HG02610 (cell line): ENCODE measurements at regions not wholly inside any gene's neighbourhood (a gene's known extent, or its start where the extent isn't known, plus 50 kb on each side); places are given as distances from the start of the nearest gene placed in this dataset.

Source experiments
- ATAC-seq: cut with Tn5 transposase; IDR thresholded peaks from one replicate; pipeline ENCODE4 v1.9.1; 2021; ENCODE audit warnings: mild to moderate bottlenecking, moderate library complexity; ENCODE audit not compliant: unreplicated experiment

DNA sequence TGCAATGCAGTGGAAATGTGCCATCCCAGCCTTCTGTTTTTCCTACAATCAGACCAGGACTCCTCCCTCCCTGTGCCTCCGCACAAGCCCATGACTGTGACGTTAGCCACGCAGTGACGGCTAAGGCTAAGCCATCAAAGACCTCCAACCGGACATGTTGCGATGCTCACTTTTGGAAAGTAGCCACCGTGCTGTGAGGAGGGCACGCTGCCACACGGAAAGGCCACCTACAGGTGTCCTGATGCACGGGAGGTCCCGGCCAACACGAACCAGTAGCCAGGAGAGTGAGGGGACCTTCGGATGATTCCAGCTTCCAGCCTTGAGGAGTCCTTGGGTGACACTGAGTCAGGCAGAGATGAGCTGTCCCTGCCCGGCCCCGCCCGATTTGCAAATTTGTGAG is 53.9 kb downstream of the FOXL1 start:
- no peak for ATAC-seq

DNA sequence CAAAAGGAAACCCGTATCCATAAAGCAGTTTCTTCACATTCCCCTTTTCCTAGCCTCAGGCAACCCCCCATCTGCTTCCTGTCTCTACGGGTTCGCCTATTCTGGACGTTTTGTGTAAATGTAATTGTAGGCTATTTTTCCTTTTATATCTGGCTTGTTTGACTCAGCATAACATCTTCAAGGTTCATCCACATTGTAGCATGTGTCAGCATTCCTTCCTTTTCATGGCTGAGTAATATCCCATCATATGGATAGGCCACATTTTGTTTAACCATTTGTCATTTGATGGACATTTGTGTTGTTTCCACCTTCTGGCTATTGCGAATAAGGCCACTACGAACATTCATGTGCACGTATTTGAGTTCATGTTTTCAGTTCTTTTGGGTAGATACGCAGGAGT is 54.6 kb downstream of the FOXL1 start:
- ATAC-seq, result no peak

DNA sequence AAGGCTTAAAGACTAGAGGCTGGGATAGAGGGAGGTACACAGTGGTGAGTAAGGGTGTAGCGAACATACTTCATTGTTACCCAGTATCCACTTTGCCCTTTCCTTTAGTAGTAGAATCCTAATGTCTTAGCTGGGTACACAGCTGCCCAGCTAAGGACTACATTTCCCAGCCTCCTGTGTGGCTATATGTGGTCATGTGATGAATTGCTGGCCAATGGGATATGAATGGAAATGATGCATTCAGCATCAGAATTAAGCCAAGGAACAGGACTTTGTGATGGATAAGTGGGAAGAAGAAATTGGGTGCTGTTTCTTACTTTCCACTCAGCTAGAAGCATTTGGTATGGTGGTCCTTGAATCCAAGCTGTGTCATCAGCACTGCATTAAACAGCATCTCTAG is 55.9 kb downstream of the FOXL1 start:
- no peak for ATAC-seq

DNA sequence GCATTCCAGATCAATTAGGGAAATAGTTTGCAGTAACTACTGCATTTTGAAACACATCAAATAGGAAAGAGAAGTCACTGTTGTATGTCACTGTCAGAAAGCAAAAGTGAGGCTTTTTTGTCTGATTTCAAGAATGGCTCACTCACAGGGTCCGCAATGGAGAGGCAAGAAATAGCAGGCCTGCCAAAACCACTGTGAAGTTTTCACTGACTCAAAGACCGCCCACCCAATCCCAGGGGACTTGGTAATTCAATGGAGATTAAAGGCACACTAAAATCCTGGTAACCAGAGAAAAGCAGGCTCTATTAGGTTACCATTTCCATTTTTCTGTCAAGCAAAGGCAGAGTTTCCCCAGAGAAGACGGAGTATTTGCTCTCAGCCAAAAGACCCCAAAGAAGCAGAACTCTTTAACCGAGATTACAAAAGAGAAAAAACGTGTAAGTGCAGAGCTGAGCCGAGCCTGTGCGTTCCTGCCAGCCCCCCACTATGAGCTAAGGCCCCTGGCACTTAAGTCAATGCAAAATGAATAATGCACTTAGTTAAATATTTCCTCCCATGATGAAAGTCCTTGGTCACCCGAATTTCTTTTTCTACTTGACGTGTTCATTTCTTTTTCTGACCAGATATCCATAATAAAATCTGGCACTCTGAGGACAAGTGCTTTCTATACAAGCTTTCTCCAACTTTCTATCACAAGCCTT is 57.0 kb downstream of the FOXL1 start:
- no peak for ATAC-seq

DNA sequence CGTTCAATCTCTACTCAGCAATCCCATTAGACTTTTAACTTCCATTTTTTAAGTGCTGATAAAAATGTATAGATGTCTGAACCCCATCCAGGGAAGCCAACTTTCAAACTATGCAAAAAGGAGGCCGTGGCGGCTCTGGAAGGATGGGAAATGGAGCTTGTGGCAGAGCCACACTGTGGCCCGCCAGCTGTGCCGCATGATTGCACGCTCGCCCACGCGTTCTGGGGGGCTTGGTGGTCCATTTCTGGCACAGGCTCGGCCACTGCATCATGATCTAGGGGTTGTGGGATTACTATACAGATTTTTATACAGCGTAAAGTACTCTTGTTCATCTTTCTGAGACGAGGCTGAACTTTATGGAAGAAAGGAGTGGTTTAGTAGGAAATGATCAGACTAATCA is 57.6 kb downstream of the FOXL1 start:
- ATAC-seq, result no peak

DNA sequence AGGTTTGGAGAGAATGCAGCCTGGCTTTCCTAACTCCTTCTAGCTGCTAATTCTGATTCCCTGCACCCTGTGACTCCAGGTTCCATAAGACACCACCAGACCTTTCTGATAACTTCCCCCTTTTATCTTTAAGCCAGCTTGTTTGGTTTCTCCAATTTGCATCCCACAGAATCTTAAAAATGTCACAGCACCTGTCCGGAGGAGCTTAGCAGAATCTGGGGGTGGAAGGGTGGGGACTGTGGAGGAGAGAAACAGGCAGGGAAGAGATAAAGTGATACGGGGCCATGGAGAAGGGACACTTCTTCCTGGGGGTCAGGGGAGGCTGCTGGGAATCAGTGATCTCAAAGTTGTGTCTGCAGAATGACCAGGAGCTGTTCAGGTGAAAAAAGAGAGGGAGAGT is 59.4 kb downstream of the FOXL1 start:
- no peak for ATAC-seq

DNA sequence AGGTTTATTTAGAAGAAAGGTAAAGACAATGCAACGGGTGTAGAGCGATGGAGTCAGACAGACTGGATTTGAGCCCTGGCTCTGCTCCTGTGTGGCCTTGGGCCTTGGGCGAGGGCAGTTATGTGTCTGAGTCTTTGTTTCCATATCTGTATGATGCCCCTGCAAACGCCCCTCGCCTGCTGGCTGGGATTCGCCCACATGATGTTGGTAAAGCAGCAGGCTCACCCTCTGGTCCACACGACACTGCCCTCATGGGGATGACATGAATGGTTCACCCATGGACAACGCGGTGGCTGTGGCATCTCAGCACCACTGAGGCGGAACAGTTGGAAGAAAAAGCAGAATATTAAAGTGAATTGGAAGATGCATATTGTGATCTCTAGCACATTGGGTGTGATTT is 60.3 kb downstream of the FOXL1 start:
- ATAC-seq, result no peak

DNA sequence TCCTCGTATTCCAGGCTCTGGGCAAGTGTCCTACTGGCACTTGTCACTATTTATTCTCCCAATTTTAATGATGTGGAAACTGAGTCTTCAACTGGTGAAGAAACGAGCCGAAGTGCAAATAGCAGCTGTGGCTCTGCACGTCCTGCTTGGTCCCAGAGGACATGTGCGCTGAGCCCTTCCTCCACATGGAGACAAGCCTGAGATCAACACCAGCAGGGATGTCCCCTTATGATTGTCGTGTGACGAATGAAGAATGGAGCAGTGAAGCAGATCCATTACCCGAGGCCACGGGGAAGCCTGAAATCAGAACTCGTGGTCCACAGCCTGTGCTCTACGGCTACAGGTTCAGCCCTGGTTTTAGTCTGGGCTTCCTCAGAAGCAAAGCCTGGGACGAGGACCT is 61.0 kb downstream of the FOXL1 start:
- no peak for ATAC-seq

DNA sequence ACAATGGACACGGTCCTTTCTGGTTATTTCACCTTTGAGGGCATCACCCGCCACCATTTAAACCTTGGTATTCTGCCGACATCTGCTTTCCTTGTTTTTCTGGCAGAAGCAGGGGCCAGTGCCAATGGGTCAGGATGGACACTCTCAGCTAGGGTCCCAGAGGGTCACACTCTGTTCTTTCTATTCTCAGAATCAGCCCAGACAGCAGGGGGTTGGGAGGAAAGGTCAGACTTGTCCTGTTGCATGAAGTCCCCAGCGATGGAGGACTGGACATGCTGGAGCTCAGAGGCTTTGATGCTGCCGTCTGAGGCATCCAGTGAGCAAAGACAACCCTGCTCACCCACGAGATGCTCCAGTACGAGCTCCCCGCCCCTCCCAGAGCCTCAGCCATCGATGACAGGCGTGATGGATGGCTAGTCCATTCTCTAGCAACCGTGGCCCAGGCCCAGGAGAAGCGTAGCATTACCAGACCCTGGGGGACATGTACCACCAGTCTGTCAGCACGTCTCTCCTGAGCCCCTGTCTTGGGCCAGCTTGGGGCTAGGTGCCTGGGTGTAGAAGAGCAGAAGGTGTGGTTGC is 62.0 kb downstream of the FOXL1 start:
- no peak for ATAC-seq

DNA sequence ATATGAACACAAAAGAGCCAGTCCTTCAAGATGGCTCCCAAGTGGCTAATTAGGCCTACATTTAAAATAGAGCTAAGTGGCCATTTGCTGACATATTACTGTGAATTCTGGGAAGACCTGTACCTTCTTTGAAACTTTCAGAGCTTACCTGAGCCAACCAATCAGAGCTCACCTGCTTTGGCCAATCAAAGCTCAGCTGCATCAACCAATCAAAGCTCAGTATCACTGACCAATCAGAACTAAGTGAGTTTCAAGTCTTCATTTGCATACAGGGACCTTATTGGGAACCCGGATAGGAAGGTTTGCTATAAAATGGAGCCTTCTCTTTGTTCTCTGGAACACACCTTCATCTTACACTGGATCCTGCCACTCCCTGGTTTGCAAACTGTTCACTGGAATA is 63.7 kb downstream of the FOXL1 start:
- ATAC-seq, result no peak

DNA sequence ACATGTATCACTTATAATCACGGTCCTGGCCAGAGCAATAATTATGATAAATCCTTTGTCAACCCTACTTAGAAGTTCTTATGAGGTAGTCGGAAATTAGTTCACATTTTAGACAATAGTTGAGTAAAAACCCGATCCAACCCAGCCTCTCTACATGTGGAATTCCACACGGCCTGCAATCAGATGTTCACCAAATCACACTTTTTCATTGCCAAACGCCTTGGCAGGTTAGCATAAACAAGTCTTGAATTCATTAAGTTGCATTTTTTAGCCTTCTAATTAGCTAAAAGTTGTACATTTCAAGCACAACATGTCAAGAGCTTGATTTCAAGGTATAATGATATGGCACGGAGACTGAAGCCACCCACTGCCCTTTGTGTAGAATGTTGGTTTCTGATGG is 65.3 kb downstream of the FOXL1 start:
- ATAC-seq, result no peak

DNA sequence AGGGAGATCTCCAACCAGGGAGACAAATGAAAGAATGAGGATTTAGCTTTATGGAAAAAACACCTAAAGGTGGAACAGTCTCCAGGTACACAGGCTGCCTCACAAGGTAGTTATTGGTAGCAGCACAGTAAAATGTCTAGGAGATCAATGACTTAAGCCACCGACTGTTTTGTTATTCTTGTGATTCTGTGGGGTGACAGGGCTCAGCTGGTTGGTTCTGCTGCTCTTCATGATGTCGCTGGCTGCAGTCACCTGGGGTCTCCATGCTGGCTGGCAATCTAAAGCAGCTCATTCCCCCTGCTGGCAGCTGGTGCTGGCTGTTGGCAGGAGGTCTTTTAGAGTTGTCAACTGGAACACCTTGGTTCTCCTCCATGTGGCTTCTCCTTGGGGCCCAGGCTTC is 69.2 kb downstream of the FOXL1 start:
- no peak for ATAC-seq

DNA sequence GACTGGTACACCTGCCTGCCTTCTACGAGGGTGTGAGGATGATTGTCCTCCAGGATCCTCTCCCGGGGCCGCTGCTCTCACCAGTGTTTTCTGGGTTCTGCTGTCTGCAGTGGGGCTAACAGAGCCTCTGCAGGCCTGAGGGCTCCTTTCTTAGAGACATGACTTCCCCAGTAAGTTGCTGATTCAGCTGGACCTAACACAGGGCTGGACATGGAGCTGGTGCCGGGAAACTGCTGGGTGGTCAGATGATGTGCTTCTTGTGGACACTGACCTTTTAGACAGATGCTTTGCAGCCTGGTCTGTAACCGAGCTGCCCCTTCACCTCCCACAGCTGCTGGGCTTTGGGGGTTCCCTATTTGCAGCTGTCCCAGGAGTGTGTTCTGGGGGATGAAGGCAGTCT is 71.5 kb downstream of the FOXL1 start:
- ATAC-seq, result no peak

DNA sequence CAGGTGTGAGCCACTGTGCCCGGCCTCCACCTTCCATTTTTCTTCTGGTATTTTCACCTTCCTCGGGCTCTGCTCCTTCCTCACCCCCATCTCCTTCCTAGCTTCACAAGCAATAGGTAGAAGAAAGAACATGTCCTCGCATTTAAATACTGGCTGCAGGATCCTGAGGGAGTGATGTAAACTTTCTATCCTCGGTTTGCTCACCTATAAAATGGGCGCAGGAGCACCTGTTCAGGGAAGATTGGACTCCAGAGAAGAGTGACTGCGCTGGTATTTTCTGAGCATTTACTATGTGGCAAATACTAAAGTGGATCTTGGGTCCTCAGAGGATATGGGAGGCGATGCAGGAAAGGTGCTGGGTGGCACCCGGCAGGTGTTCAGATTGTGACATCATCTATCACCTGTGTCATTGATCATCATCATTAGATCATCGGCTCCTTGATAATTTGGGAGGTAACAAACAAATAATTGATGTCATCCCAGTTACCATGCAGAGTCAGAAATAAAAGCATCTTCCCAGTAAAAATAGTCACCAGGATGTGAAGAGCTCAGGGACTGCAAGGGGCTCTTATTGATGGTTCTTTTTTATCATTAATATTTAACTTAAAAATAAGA is 72.8 kb downstream of the FOXL1 start:
- no peak for ATAC-seq

DNA sequence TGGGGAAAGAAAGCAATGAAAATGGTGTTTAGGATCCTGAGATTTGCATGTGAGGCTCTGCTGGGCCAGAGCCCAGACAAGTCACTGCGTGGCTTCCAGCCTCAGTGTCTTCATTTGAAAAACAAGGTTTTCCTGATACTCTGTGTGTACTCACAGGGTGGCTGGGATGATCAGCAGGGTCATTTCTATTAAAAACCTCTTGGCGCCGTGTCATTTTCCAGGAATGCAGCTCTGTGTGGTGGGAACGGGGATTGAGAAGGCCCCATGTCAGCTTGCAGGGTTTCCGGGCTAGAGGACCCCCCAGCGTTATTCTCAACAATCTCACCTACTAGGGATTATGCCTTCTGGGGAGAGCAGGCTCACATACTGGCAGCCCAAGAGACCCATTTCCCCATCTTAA is 73.5 kb downstream of the FOXL1 start:
- ATAC-seq, result no peak

DNA sequence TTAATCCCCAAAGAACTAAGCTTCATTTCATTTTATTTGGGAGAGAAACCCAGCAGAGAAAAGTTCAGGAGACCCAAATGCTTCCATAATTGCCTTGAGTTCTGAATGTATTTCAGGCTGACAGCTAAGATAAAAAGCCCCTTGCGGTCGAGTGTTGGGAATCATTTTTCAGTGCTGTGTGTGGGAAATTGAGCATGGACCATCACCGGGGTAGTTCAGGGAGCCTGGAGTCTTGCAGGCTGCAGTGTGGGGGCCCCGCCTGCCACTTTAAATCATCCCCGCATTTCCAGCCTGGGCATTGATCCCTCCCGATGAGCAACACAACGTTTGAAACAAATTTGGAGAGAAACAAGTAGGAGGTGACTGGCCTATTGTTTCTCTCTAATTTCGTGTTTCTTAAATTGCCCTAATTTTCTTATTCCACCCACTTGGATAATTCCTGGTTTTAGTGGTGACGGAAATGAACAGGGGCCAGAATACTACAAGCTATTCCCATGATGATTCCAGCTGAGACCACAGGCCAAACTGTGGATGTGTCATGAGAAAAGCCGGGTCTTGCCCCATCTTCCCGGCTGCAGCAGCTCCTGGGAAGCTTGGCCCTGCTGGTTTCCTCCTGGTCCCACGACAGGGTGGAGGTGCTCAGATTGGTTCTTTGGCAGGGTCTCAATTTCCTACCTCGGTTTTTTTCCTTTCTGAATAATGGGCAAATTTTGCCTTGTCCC is 75.1 kb downstream of the FOXL1 start:
- no peak for ATAC-seq

DNA sequence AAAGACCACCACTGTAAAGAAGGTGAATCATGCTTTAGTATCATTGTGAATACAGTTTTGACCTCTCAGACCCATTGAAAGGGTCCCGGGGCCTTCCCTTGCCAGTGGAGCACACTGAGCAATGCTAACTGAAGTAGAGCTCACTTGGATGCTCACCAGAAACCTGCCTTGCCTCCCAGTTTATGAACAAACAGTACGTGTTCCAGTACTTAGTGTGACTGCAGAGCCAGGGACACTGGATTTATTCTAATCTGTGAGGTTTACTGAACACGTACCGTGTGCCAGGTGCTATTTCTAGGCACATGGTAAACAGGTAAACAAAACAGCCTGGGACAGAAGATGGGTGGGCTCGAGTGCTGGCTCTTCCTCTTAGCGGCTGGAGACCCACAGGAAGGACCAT is 79.6 kb downstream of the FOXL1 start:
- no peak for ATAC-seq

DNA sequence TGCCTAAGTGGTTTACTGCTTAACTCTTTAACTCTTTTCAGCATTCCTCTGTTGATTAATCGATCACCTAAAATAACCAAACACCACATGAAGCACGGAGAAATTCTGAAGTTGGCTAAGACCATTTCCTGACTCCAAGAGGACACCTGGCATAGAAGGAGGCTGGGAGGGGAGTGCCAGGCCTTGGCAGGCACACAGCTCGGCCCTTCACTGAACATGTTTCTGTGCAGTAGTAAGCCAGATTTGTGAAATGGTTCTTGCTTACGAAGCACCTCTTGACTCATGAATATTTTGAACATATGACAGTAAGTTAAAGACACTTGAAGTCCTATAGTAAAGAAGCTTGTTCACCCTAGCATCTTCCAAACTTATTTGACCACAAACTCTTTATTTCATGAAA is 82.3 kb downstream of the FOXL1 start:
- ATAC-seq, result no peak

DNA sequence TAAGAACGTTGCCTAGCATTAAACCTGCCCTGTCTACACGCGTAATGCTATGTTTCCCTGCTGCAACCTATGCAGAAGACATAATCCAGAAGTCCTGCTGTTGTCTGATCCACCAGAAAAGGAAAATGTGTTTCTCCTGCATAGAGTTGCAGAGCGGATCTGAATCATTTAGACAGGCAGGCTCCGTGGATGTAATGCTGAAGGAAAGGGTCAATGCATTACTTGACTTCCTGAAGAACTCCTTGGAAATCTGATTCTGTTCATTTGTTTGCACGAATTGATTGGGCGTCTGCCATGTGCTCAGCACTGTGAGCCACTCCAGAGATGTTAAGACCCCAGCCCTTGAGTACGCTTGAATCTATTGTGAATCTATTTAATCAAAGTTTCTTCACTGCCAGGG is 83.4 kb downstream of the FOXL1 start:
- ATAC-seq, result no peak

DNA sequence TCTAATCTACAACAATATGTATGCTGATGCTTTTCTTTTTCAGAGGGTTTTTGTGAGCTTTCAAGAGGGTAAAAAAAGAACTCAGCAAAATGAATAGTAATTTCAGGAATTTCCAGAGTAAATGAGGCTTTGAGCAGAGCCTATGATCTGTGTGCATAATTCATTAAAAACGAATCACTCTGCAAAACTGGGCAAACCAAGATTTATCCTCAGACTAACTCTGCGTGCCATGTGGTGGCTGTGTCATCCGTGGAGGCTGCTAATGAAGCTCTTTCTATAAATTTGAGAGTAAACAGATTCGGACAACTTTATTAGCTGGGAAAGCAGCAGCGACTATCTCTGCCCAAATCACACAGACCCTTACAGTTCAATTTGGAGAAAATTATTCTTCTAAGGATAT is 83.8 kb downstream of the FOXL1 start:
- no peak for ATAC-seq

DNA sequence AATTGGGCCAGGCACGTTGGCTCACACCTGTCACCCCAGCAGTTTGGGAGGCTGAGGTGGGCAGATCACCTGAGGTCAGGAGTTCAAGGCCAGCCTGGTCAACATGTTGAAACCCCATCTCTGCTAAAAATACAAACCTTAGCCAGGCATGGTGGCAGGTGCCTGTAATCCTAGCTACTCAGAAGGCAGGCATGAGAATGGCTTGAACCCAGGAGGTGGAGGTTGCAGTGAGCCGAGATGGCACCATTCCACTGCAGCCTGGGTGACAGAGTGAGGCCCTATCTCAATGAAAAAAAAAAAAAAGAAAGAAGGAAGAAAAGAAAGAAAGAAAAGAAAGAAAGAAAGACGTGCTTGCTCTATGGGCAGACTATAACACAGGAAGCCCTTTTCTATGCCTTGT is 84.4 kb downstream of the FOXL1 start:
- ATAC-seq, result no peak
